Mucosa of gallbladder (tissue), 1 donor: ENCODE measurements at regions not wholly inside any gene's neighbourhood (a gene's known extent, or its start where the extent isn't known, plus 50 kb on each side); places are given as distances from the start of the nearest gene placed in this dataset.

Experiments used
- DNase-seq: peaks from one replicate; pipeline ENCODE4 v3.0.0-alpha.2; 2020; ENCODE audit warnings: low spot score
- donor health status: DM: no; HTN: no; CAD: no.

DNA sequence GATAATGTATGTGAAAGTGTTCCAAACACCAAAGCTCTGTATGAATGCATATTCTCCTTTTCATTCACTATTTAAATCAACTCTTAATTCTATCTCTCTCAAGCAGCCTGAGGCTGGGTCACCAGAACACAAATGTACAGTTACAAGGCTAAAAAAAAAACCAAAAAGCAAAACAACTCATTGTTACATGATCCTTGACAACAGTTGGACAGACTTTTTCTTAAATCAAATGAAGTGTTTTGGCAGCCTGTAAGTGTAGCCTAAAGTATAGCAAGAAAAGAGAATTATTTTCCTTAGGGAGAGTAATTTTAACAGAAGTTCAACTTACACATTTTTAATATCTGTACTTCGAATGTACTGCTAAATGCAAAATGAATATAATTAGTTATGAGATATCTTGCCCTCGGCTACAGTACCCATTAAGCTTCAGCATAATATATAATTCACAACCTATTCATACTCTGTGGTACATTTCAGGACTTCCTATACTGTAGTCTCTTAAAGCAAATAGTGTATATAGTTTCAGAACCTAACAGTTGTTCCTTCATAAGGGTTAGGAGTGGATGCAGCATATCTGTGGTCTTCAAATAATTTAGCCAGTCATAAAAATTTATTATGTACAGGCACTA lies 214.0 kb upstream of the BTG1 start:
- DNase-seq: no peak

DNA sequence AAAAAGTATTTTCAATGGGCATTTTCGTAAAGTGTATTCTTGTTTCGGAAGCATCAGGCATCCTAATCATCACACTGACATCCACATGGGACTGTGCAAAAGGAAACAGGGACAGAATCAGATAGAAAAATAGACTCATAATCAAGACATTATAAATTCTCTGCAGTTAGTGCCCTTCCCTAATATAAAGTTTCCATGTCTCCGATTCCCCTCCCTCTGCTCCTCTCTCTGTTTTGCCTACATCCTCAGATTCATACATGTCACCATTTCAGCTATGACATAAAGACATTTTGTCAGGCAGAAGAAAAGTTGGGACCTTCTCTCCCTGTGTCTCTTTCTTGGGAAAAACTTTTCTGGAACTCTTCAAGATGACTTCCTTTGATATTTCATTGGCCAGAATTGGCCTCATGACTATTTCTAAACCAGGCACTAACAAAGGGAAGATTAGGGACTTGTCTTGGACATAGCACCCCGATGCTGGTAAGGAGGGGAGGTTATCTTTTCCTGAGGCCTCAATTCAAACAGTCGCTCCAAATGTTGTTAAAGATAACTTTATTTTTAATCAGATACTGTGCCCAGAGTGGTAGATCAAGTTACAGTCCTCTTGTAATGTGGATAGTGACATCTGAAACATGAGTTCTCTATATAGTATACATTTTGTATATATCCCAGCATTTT lies 212.1 kb upstream of the BTG1 start:
- DNase-seq: no peak

DNA sequence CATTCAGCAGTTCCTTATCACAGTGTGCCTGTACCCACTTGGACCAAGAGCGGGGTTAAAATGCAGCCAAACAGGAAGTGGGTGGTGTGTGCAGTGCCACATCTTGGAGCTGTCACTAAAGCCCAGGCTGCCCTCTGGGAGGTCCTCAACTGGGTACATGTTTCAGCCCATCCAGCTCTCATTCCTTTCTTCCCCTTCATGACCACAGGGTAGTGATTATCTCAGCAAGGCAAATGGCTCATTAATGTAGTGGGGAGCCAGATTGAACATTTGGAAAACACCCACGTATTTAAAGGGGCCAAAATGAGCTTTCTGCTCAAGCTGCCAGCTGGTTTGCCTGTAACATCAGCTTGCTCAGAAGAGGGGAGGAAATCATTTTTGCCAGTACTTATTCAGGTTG lies 210.8 kb upstream of the BTG1 start:
- no peak for DNase-seq

DNA sequence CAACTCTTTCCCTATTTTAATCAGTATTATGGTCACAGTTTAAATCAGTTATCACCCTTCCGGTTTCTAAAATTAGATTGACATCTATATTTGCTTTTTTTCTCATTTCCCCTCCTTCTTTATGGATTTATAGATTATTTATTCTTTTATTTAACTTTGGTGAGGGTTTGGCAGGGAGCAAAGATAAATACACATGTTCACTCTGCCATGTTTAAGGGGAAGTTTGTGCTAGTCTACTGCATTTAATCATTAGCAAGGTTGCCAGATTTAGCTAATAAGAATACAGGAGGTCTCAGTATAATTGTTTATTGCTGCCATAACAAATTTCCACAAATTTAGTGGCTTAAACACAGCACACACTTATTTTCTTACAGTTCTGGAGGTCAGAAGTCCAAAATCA lies 204.0 kb upstream of the BTG1 start:
- no peak for DNase-seq

DNA sequence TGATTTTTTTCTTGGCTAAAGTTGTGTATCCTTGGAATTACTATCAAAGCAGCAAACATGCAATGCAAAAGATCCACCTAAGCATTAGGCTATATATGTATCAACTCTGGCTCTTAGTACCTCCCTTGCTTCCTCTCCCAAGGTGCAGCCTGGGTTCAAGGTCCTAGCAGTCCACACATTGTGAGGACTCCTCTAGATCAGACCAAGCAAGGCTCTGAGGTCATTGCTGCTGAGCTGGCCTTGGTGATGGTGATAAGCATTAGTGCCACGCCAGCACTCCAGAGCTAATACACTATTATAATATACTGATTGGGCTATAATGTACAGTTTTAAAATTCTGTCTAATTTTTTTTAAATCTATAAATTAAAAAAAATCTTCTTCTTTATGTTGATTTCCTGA lies 196.9 kb upstream of the BTG1 start:
- no peak for DNase-seq

DNA sequence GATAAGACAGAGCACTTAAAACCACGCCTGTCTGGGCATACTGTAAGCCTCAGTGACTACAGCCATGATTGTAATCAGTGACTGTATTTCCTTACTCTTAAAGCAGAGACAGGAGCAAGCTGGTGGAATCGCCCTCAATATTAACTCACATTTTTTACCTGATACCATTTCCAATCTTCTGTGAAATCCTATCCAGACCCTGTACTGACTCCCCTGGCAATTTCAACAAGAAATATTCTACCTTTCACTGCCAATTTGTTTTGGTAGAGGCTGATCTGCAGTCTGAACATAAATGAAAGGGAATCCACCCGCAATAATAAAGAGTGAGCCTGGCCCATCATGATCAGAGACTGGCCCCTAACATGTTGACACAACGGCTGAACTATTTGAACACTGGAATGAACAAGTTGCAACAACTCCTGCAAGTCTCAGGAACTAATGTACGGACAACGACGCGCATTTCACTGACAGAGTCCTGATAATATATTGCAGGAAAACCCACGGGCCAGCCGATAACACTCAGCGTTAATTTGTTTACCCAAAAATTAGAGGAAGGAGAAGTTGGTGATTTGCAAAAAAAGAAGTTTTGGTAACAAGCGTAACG lies 195.5 kb upstream of the BTG1 start:
- no peak for DNase-seq

DNA sequence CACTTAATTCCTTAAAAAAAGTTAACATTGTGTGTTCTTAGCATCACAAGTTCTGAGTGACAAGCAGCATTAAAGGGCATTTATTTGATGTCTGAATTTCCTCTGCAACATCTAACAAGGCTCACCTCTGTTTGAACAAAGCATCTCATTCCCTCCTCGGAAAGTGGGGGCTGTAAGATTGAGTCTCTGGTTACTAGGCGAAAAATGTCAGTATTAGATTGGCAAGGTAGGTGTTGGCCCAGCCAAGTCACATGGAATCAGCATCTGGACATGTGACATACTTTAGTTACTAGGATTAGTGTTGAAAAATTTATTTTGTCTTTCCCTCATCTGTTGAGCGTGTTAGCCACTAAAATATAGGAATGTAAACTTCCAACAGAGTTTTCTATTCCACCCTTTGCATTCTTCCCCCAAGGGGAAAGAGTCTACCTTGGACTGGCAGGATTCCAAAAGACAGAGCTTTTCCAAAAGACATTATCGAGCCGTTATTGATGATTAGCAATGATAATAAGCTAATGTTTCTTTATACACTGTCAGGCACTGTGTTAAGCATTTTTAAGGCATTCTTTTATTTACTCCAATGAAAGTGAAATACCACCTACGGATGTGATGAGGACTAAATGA lies 194.9 kb upstream of the BTG1 start:
- no peak for DNase-seq

DNA sequence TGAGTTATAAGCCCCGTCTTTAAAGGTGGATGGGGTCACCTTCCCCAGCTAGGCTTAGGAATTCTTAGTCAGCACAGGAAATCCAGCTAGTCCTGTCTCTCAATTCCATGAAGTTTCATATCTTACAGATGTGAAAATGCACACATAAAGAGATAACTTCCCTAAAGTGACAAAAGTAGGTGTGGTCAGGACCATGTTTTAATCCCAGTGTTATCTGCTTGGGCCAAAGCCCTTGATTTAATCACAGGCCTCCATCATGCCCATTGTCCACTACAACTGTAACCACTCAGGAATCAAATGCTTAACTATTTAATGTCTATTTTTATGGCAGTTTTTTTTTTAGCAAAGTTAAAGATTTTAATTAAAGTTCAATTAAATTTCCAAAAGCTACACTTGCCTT lies 194.4 kb upstream of the BTG1 start:
- DNase-seq: no peak

DNA sequence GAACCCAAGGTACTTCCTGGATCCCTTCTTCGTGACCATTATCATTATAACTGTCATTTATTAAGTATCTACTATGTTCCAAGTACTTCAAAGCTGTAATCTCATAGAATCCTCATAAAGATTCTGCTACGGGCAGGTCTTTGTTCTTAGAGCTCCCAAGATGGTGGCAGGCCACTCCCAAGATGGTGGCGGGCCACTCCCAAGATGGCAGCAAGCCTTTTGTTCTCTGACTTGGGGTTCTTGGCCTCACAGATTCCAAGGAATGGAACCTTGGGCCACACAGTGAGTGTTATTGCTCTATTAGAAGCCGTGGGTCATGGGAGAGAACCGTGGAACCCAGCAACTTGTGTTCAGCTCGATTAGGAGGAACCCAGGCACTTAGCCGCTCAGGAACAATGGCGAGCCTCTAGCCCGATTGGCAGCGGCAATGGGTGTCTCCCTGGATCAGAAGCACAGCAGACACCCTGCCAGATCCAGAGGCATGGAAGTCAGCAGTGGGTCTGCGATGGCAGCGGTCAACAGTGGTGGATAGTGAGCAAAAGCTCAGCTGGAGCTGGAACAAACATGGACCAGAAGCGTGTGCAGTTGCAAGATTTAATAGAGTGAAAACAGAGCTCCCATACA lies 193.7 kb upstream of the BTG1 start:
- DNase-seq: no peak

DNA sequence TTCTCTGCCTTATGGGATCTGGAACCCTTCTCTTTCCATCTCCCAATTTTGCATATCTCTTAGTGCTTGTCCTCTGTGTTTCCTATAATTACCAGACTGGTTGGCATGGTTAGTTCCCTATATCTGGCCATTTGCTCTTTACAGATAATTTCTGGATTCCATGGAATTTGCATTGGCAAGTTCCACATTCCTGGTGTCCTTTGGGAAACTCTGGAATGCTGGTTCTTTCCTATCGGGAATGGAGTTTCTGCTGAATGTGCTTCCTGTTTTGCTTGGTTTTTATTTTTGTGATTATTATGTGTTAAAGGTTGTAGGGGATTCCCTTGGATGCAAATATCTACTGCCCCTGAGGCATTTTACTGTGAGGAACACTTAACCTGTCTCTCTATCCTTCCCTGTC lies 193.0 kb upstream of the BTG1 start:
- DNase-seq: no peak

DNA sequence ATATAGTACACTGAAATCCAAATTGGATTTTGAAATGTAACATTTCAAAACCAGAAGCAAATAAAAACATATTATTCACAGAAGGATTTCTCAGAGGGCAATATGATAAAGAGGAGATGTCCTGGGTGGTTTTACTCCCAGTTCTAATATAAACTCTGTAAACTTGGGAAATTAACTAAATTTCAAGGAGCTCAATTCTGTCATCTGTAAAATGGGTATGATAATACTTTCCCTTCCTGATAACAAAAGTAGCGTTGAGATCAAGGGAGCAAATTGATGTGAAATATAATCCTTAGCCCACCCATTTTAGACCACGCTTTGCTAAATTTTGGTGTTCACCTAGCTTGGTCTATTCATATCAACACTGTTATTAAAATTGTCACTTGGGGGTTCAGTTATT lies 192.5 kb upstream of the BTG1 start:
- DNase-seq: no peak

DNA sequence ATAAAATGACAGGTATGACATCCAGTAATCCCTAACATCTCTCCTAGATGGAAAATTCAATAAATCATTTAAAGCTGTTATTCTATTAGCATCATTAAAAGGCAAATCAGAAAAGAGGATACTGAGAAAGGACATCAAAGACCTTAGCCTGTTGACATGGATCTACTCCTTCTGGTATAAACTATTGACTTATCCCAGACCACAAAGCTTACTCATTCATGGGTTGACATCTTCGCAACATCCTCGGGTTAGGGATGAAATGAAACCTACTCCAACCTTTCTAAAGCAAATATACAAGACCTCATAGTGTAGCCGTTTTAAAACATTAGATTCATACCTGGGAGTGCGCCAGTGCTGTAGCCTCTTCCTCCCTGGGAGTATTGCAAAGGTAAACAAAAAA lies 191.5 kb upstream of the BTG1 start:
- DNase-seq: no peak

DNA sequence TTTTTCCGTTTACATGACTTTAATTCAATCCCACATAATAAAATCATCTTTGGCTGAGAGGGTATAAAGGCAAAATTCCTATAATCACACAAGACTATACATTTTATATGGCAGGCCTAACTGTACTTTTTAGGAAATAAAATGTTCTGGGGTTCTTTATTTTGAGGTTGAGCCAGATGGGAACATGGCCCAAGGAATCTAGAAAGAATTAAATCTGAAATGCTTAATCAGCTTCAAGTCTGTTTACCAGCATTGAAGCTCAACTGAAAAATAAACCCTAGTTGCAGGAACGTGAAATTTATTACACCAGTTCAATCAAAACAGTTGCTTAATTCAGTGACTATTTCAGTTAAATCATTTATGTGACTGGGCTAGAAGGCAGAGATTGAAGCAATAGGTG lies 191.0 kb upstream of the BTG1 start:
- no peak for DNase-seq

DNA sequence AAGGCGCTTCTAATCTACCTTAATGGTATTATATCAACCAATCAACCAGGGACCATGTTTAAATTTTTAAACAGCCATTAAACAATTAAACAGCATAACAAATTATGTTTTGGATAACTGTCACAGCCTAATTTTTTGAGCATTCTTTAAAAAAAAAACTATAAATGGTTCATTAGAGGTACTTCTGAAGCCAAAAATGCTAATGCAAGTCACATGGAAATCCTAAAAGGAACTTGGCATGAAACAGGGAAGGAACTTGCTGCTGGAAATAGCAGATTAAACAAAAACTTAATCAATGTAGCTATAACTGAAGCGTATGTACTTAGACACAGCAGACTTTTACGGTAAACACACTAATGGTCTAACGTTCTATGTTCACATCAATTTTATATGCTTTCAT lies 190.2 kb upstream of the BTG1 start:
- DNase-seq: no peak

DNA sequence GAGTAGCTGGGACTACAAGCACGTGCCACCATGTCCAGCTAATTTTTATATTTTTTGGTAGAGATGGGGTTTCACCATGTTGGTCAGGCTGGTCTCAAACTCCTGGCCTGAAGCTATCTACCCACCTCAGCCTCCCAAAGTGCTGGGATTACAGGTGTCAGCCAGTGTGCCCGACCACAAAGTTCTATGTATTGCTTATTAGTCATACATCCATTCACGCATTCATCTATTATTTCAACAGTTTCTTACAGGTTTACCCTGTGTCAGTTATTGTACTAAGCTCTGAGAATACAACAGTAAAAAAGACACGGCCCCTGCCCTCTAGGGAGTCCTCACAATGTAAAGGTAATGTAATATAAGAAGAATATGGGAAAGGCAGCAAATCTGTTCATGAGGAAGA lies 188.9 kb upstream of the BTG1 start:
- no peak for DNase-seq

DNA sequence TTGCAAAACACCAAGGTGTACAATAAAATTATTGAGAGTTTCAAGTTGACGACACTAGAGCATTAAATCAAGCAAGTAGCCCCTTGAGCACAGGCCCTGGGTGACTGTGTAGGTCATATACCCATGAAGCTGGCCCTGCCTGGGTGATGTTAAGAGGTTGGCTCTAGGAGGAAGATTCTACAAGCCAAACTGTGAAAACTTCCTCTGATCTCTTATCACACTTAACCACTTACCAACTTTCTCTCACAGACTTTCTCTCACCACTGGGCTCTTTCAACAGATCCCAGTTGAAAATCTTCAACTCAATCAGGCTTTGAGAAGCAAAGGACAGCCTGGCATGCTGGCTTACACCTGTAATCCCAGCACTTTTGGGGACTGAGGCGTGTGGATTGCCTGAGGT lies 186.9 kb upstream of the BTG1 start:
- no peak for DNase-seq

DNA sequence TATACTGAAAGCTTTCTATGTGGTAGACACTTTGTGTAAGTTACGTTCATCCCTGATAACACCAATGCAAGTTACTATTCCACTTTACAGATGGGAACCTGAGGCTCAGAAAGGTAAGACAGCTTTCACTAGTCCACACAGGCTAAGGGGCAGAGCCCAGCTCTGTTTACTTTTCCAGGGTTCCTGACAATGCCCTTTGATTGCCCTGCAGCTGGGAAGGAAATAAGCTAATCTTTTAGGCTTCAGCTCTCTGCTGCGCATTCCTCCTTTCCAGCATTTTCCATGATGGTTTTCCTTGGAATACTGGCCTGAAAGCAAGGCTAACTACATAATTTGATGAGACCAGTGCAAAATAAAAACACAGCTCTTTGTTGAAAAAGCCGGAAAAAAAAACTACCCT lies 185.7 kb upstream of the BTG1 start:
- DNase-seq: no peak

DNA sequence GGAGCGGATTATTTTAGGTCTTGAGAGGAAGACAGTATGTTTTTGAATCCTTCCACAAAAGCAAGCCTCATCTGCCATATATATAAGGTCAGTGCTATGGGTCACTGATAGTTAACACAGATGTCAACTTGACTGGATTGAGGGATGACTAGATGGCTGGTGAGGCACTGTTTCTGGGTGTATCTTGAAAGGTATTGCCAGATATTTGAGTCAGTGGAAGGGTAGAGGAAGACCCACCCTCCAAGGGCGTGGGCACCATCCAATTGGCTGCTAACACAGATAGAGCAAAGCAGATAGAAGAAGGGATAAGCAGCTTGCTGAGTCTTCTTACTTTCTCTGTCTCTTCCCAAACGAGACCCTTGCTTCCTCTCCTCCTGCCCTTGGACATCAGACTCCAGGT lies 185.0 kb upstream of the BTG1 start:
- DNase-seq: no peak

DNA sequence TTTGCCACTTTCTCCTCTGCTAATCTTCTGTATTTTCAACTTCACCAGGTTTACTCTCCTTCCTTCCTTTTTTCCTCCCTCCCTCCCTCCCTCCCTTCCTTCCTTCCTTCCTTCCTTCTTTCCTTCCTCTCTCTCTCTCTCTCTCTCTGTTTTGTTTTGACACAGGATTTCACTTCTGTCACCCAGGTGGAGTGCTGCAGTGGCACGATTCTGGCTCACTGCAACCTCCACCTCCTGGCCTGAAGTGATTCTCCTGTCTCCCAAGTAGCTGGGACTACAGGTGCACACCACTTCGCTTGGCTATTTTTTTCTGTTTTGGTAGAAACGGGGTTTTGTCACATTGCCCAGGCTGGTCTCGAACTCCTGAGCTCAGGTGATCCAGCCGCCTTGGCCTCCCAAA lies 181.2 kb upstream of the BTG1 start:
- no peak for DNase-seq

DNA sequence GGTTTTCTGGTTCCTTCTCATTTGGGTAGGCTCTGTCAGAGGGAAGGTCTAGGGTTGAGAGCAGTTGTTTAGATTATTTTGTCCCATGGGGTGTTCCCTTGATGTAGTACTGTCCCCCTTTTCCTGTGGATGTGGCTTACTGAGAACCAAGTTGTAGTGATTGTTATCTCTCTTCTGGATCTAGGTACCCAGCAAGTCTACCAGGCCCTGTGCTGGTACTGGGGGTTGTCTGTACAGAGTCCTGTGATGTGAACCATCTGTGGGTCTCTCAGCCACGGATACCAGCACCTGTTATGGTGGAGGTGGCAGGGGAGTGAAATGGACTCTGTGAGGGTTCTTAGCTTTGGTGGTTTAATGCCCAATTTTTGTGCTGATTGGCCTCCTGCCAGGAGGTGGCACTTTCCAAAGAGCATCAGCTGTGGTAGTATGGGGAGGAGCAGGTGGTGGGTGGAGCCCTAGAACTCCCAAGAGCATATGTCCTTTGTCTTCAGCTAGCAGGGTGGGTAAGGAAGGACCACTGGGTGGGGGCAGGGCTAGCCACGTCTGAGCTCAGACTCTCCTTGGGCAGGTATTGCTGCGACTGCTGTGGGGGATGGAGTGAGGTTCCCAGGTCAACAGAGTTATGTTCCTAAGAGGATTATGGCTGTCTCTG lies 179.3 kb upstream of the BTG1 start:
- DNase-seq: no peak

DNA sequence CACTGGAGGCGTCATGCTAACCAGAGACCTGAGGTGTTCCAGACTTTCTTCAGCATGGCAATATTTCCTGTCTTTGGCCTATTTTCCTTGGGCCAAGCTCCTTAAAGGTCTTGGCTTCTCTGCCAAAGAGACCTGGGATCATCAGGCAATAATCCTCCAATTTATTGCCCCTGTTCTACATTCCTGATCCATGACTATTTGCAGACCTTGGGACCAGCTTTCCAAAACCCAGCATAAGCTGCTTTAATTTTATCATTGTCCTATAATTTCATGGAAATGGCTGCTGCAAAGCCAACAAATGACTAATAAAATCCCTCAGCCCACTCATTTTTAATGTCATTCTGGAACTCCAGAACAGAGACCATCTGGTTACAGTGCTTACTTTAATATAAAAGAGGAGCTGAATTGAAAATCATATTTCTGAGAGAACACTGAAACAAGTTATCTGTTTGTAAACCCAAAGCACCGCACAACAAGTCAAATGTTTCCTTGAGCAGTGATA lies 166.9 kb upstream of the BTG1 start:
- no peak for DNase-seq
